Lung (tissue), 11 donors: ENCODE measurements at regions not wholly inside any gene's neighbourhood (a gene's known extent, or its start where the extent isn't known, plus 50 kb on each side); places are given as distances from the start of the nearest gene placed in this dataset.

Source experiments
- ATAC-seq: fragments of 200-7000 bp; cut with Tn5 transposase; one replicate; pipeline ENCODE4 v1.9.1; 2020; ENCODE audit warnings: moderate number of reproducible peaks; ENCODE audit not compliant: insufficient read depth, low FRiP score
- DNase-seq, 3 donors: peaks; one replicate each; pipeline ENCODE4 v3.0.0-alpha.2; 2013 to 2017
- H3K27ac ChIP-seq, 2 donors: one replicate each; pipeline ENCODE4 v1.5.1; 2013; ENCODE audit warnings: mild to moderate bottlenecking in 2 of 2, moderate library complexity in 2 of 2, control low read depth in 1 of 2, inconsistent platforms in 1 of 2, low read depth in 1 of 2, low read length in 1 of 2
- H3K27me3 ChIP-seq, 3 donors: one replicate each; pipeline ENCODE4 v1.5.1; 2013; ENCODE audit warnings: low read length in 2 of 3; ENCODE audit not compliant: control insufficient read depth in 3 of 3, insufficient read depth in 3 of 3
- H3K36me3 ChIP-seq, 4 donors: one replicate each; pipeline ENCODE4 v1.5.1; 2013; ENCODE audit warnings: low read length in 4 of 4, mild to moderate bottlenecking in 1 of 4, moderate library complexity in 1 of 4; ENCODE audit not compliant: control insufficient read depth in 4 of 4, insufficient read depth in 4 of 4
- H3K4me1 ChIP-seq, 5 donors: one replicate each; pipeline ENCODE4 v1.5.1; 2013; ENCODE audit warnings: low read length in 5 of 5, mild to moderate bottlenecking in 2 of 5, moderate library complexity in 1 of 5; ENCODE audit not compliant: control insufficient read depth in 5 of 5, insufficient read depth in 5 of 5
- H3K4me3 ChIP-seq: one replicate; pipeline ENCODE4 v1.5.1; 2013; ENCODE audit warnings: mild to moderate bottlenecking, control low read depth, moderate library complexity
- H3K9ac ChIP-seq, 2 donors: one replicate each; pipeline ENCODE4 v1.5.1; 2013; ENCODE audit warnings: low read length in 2 of 2, control low read depth in 1 of 2; ENCODE audit not compliant: insufficient read depth in 1 of 2
- H3K9me3 ChIP-seq, 4 donors: one replicate each; pipeline ENCODE4 v1.5.1; 2013; ENCODE audit warnings: low read length in 3 of 4, mild to moderate bottlenecking in 1 of 4, moderate library complexity in 1 of 4; ENCODE audit not compliant: control insufficient read depth in 4 of 4, insufficient read depth in 3 of 4
- CTCF ChIP-seq: IDR thresholded peaks from 2 replicates; pipeline ENCODE4 v1.5.1; 2012; ENCODE audit warnings: mild to moderate bottlenecking; ENCODE audit errors: control extremely low read depth, extremely low read depth
- WGBS, 2 donors: extraction: QIAGEN DNeasy Blood & Tissue Kit; methylation state at CpG; one replicate each; pipeline ENCODE4 v1.1.7; 2013; 5-methylcytosine and 5-hydroxymethylcytosine counted together
- donor health status: control.
- donor health status: control.
- donor health status: Bipolar disorder and iron deficiency.
- donor health status: healthy.
- donor health status: DM: yes; HTN: yes; CAD: no.

- no peaks in the 10 kb centered on the region for H3K27me3 ChIP-seq
- peak overlapping the region; percentile 66 for H3K4me3 ChIP-seq
- H3K4me1 ChIP-seq = peaks cover 2 to 30% (median 16%) of the 10 kb centered on the region in 5 donors
- H3K9ac ChIP-seq = peak overlapping the region; percentile 77 to 81
- 1 to 4% methylated on average over 61 to 87 of the region's 87 CpGs for WGBS, 2 donors
- peak; percentile 60 to 71 (median 65) for DNase-seq
- H3K27ac ChIP-seq = peak overlapping the region; percentile 87 to 99
- ATAC-seq = peak; percentile 24
- no peak for TF ChIP-seq CTCF
- peaks cover 0 to 3% (median under 1%) of the 10 kb centered on the region in 4 donors for H3K36me3 ChIP-seq
- no peaks in the 10 kb centered on the region for H3K9me3 ChIP-seq
Observed at GRCh38 chr22:46044621-46045458, 67.9 kb upstream of the WNT7B start.

GRCh38 chr22:46045459-46046298, 68.7 kb upstream of the WNT7B start:
- 36 to 51% methylated on average over 12 of the region's 12 CpGs for WGBS, 2 donors
- peak overlapping the region; percentile 69 to 77 for H3K9ac ChIP-seq

GRCh38 chr22:46046299-46046685, 69.3 kb upstream of the WNT7B start:
- peak overlapping the region; percentile 87 to 99 for H3K27ac ChIP-seq
- peak overlapping the region in 1 of 2 donors; percentile 77 for H3K9ac ChIP-seq
- WGBS, 2 donors = 59 to 81% methylated on average over 5 of the region's 5 CpGs
- peak in 1 of 3 donors; percentile 4 for DNase-seq
- H3K9me3 ChIP-seq = no peaks in the 10 kb centered on the region
- peaks cover 0 to 5% (median under 1%) of the 10 kb centered on the region in 4 donors for H3K36me3 ChIP-seq
- H3K4me3 ChIP-seq = no peak overlapping the region
- ATAC-seq = no peak
- TF ChIP-seq CTCF = no peak
- H3K27me3 ChIP-seq = no peaks in the 10 kb centered on the region
- peaks cover 2 to 30% (median 18%) of the 10 kb centered on the region in 5 donors for H3K4me1 ChIP-seq

More at GRCh38 chr22:46045459-46046298, 68.7 kb upstream of the WNT7B start:
- DNase-seq = peak in 1 of 3 donors; percentile 11
- H3K9me3 ChIP-seq = no peaks in the 10 kb centered on the region
- peaks cover 2 to 30% (median 16%) of the 10 kb centered on the region in 5 donors for H3K4me1 ChIP-seq
- H3K27me3 ChIP-seq = no peaks in the 10 kb centered on the region
- H3K4me3 ChIP-seq = peak overlapping the region; percentile 66
- H3K27ac ChIP-seq = peak overlapping the region; percentile 87 to 99
- ATAC-seq = no peak
- TF ChIP-seq CTCF = no peak
- H3K36me3 ChIP-seq = peaks cover 0 to 3% (median under 1%) of the 10 kb centered on the region in 4 donors
